GM23338 (cell line): ENCODE measurements at regions not wholly inside any gene's neighbourhood (a gene's known extent, or its start where the extent isn't known, plus 50 kb on each side); places are given as distances from the start of the nearest gene placed in this dataset.

ENCODE experiments used
- ATAC-seq: fragments of 200-7000 bp; cut with Tn5 transposase; 3 replicates; pipeline ENCODE4 v1.9.1; 2020
- DNase-seq: peaks from one replicate; pipeline ENCODE4 v3.0.0-alpha.2; 2015; ENCODE audit warnings: low spot score
- H2AFZ ChIP-seq: fragments of 200-600 bp; sonication (generic); 2 replicates; pipeline ENCODE4 v1.8.0; 2016; ENCODE audit warnings: antibody characterized with exemption, mild to moderate bottlenecking, moderate library complexity
- H3F3A ChIP-seq: fragments of 200-600 bp; sonication (generic); replicated peaks from 2 replicates; pipeline ENCODE4 v1.8.0; 2017; ENCODE audit warnings: antibody characterized with exemption, mixed run types, low read depth
- H3K27ac ChIP-seq: fragments of 200-600 bp; sonication (generic); 2 replicates; pipeline ENCODE4 v1.6.1; 2016; ENCODE audit warnings: low read depth
- H3K27me3 ChIP-seq: fragments of 200-600 bp; sonication (generic); 2 replicates; pipeline ENCODE4 v1.8.0; 2016; ENCODE audit warnings: mild to moderate bottlenecking, mixed run types, moderate library complexity; ENCODE audit not compliant: insufficient read depth
- H3K36me3 ChIP-seq: fragments of 200-600 bp; sonication (generic); 2 replicates; pipeline ENCODE4 v1.8.0; 2016; ENCODE audit warnings: mild to moderate bottlenecking; ENCODE audit not compliant: insufficient read depth
- H3K4me1 ChIP-seq: fragments of 200-600 bp; sonication (generic); 2 replicates; pipeline ENCODE4 v1.8.0; 2016; ENCODE audit warnings: mild to moderate bottlenecking, moderate library complexity; ENCODE audit not compliant: insufficient read depth
- H3K4me2 ChIP-seq: fragments of 200-600 bp; sonication (generic); 2 replicates; pipeline ENCODE4 v1.7.1; 2017; ENCODE audit warnings: mixed run types
- H3K4me3 ChIP-seq: fragments of 200-600 bp; sonication (generic); 2 replicates; pipeline ENCODE4 v1.6.1; 2016; ENCODE audit warnings: mixed run types
- H3K79me2 ChIP-seq: fragments of 200-600 bp; sonication (generic); replicated peaks from 2 replicates; pipeline ENCODE4 v1.8.0; 2017; ENCODE audit warnings: mild to moderate bottlenecking; ENCODE audit not compliant: insufficient read depth
- H3K9me2 ChIP-seq: fragments of 200-600 bp; sonication (generic); 2 replicates; pipeline ENCODE4 v1.8.0; 2017; ENCODE audit not compliant: insufficient read depth
- H4K20me1 ChIP-seq: fragments of 200-600 bp; sonication (generic); replicated peaks from 2 replicates; pipeline ENCODE4 v1.8.0; 2017; ENCODE audit warnings: mild to moderate bottlenecking; ENCODE audit not compliant: insufficient read depth
- H3K27ac Mint-ChIP-seq: 2 replicates; pipeline ENCODE4 v1.8.0; 2020; ENCODE audit warnings: inconsistent platforms, mild to moderate bottlenecking, moderate library complexity, mixed read lengths
- H3K27me3 Mint-ChIP-seq: 3 replicates; pipeline ENCODE4 v1.8.0; 2022; ENCODE audit warnings: low read depth, mild to moderate bottlenecking, moderate library complexity, mixed read lengths, inconsistent platforms; ENCODE audit not compliant: insufficient read depth, poor library complexity
- H3K36me3 Mint-ChIP-seq: 3 replicates; pipeline ENCODE4 v1.8.0; 2021; ENCODE audit warnings: low read depth, mild to moderate bottlenecking, inconsistent platforms, moderate library complexity, mixed read lengths
- H3K4me1 Mint-ChIP-seq: 3 replicates; pipeline ENCODE4 v1.8.0; 2020; ENCODE audit warnings: mild to moderate bottlenecking, inconsistent platforms, mixed read lengths
- H3K4me3 Mint-ChIP-seq: 3 replicates; pipeline ENCODE4 v1.8.0; 2021; ENCODE audit warnings: moderate library complexity, mild to moderate bottlenecking, inconsistent platforms, mixed read lengths
- H3K9me3 Mint-ChIP-seq: 3 replicates; pipeline ENCODE4 v1.8.0; 2020; ENCODE audit warnings: moderate library complexity, mild to moderate bottlenecking, inconsistent platforms, mixed read lengths
- CREB1 ChIP-seq: fragments of 250-450 bp; sonication (Bioruptor Pico); IDR thresholded peaks from 2 replicates; pipeline ENCODE4 v1.5.0; 2020; ENCODE audit warnings: low read depth, mild to moderate bottlenecking, moderate library complexity
- EZH2 ChIP-seq: fragments of 200-600 bp; sonication (generic); IDR thresholded peaks from one replicate; pipeline ENCODE4 v1.8.0; 2017; ENCODE audit warnings: antibody characterized with exemption, mild to moderate bottlenecking, low read depth; ENCODE audit not compliant: unreplicated experiment
- EZH2phosphoT487 ChIP-seq: fragments of 200-600 bp; sonication (generic); IDR thresholded peaks from one replicate; pipeline ENCODE4 v1.8.1; 2018; ENCODE audit warnings: antibody characterized with exemption; ENCODE audit not compliant: unreplicated experiment
- JUNB ChIP-seq: IDR thresholded peaks from one replicate; pipeline ENCODE4 v1.6.1; 2016; ENCODE audit warnings: antibody characterized with exemption; ENCODE audit not compliant: unreplicated experiment
- POLR2AphosphoS5 ChIP-seq: IDR thresholded peaks from 2 replicates; pipeline ENCODE4 v1.6.1; 2016; ENCODE audit warnings: antibody characterized with exemption, low read depth
- STAT1 ChIP-seq: IDR thresholded peaks from one replicate; pipeline ENCODE4 v1.6.1; 2016; ENCODE audit warnings: antibody characterized with exemption; ENCODE audit not compliant: unreplicated experiment
- ZNF114 ChIP-seq: fragments of 250-450 bp; sonication (Bioruptor Pico); IDR thresholded peaks from 2 replicates; pipeline ENCODE4 v1.5.0; 2020; ENCODE audit warnings: mild to moderate bottlenecking, moderate library complexity
- TF ChIP-seq, protein P1 (sequence below): IDR thresholded peaks from one replicate; pipeline ENCODE4 v1.6.1; 2018; ENCODE audit warnings: antibody characterized with exemption; ENCODE audit not compliant: unreplicated experiment
- TF ChIP-seq, protein P2 (sequence below), 2 experiments: fragments of 200-600 bp in 1 of 2; sonication (generic) in 1 of 2; conservative IDR thresholded peaks; 2 replicates each; pipeline versions ENCODE4 v1.5.1 to v1.6.1; 2016 to 2017; ENCODE audit warnings: antibody characterized with exemption in 2 of 2, low read depth in 2 of 2, mild to moderate bottlenecking in 2 of 2, moderate library complexity in 1 of 2

DNA sequence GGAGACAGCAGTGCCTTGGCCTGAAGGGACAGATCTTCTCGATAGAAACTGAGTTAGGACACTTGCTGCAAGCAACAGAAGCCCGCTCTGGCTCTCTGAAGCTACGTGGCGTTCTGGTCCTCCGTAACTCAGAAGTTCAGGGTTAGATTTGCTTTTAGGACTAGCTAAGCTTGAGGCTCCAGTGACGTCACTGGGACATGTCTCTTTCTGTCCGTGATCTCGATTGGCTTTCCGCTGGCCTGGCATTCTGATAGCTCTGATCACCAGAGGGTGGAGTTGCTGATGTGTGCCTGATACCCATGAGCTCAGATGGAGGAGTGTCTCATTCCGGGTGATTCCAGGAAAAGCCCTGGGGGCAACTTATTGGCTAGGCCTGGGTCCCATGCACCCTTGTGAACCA is 75.0 kb downstream of the GLI2 start (continued):
- no peak for TF ChIP-seq CREB1 (CRISPR knock-in tag)
- TF ChIP-seq, protein P1, sequence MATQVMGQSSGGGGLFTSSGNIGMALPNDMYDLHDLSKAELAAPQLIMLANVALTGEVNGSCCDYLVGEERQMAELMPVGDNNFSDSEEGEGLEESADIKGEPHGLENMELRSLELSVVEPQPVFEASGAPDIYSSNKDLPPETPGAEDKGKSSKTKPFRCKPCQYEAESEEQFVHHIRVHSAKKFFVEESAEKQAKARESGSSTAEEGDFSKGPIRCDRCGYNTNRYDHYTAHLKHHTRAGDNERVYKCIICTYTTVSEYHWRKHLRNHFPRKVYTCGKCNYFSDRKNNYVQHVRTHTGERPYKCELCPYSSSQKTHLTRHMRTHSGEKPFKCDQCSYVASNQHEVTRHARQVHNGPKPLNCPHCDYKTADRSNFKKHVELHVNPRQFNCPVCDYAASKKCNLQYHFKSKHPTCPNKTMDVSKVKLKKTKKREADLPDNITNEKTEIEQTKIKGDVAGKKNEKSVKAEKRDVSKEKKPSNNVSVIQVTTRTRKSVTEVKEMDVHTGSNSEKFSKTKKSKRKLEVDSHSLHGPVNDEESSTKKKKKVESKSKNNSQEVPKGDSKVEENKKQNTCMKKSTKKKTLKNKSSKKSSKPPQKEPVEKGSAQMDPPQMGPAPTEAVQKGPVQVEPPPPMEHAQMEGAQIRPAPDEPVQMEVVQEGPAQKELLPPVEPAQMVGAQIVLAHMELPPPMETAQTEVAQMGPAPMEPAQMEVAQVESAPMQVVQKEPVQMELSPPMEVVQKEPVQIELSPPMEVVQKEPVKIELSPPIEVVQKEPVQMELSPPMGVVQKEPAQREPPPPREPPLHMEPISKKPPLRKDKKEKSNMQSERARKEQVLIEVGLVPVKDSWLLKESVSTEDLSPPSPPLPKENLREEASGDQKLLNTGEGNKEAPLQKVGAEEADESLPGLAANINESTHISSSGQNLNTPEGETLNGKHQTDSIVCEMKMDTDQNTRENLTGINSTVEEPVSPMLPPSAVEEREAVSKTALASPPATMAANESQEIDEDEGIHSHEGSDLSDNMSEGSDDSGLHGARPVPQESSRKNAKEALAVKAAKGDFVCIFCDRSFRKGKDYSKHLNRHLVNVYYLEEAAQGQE = no peak

DNA sequence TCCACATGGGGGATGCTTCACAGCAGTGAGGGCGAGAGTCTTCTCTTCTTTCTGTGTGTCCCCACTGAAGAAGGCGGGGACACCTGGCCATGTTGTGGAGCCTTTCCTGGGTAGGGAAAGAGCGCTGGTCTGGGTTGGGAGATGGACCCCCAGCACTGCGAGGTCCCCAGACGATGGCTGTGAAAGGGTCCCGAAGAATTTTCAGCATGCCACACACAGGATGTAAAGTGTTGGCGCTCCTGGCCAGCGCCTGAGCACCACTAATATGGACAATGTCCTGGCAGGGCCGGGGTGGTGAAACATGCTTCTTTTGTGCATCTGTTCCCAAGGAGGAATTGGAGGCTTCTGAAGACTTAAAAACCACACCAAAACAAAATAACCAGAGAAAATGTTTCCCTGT is 77.2 kb downstream of the GLI2 start:
- Histone ChIP-seq H3K4me3 (no peak overlapping the region), H3F3A (no peaks in the 10 kb centered on the region), H3K36me3 (no peaks in the 10 kb centered on the region), H3K9me2 (no peaks in the 10 kb centered on the region), H3K79me2 (peaks cover 48% of the 10 kb centered on the region), H3K27ac (no peak overlapping the region), H3K4me2 (no peak overlapping the region), H4K20me1 (peaks cover 22% of the 10 kb centered on the region), H3K27me3 (no peaks in the 10 kb centered on the region), H3K4me1 (peaks cover 9% of the 10 kb centered on the region), H2AFZ (no peak overlapping the region)
- Mint-ChIP-seq H3K4me1 (peaks cover 28% of the 10 kb centered on the region), H3K27ac (no peak overlapping the region), H3K36me3 (peaks cover 13% of the 10 kb centered on the region), H3K4me3 (no peak overlapping the region), H3K27me3 (peaks cover 22% of the 10 kb centered on the region), H3K9me3 (no peaks in the 10 kb centered on the region)
- no peak for TF ChIP-seq EZH2phosphoT487
- no peak for TF ChIP-seq POLR2AphosphoS5
- no peak for TF ChIP-seq EZH2
- TF ChIP-seq, protein P1 = no peak
- TF ChIP-seq ZNF114 (CRISPR knock-in tag) = no peak
- TF ChIP-seq, protein P2, sequence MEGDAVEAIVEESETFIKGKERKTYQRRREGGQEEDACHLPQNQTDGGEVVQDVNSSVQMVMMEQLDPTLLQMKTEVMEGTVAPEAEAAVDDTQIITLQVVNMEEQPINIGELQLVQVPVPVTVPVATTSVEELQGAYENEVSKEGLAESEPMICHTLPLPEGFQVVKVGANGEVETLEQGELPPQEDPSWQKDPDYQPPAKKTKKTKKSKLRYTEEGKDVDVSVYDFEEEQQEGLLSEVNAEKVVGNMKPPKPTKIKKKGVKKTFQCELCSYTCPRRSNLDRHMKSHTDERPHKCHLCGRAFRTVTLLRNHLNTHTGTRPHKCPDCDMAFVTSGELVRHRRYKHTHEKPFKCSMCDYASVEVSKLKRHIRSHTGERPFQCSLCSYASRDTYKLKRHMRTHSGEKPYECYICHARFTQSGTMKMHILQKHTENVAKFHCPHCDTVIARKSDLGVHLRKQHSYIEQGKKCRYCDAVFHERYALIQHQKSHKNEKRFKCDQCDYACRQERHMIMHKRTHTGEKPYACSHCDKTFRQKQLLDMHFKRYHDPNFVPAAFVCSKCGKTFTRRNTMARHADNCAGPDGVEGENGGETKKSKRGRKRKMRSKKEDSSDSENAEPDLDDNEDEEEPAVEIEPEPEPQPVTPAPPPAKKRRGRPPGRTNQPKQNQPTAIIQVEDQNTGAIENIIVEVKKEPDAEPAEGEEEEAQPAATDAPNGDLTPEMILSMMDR (conservative IDR thresholded peaks at IDR 0.05; ENCODE audit: low read depth in 2 of 2) = no peak
- no peak for TF ChIP-seq STAT1
- TF ChIP-seq JUNB = no peak
- no peak for TF ChIP-seq CREB1 (CRISPR knock-in tag)
- no peak for DNase-seq
- ATAC-seq = no peak
